ENCODE measurements at regions not wholly inside any gene's neighbourhood (a gene's known extent, or its start where the extent isn't known, plus 50 kb on each side); places are given as distances from the start of the nearest gene placed in this dataset.

GRCh38 chr3:8147711-8148110 lies 353.9 kb upstream of the LMCD1 start:
- no peak for TF ChIP-seq RFX5 (IDR thresholded peaks at IDR 0.05; ENCODE audit: low read depth, low read length)
- TF ChIP-seq MAFK (IDR thresholded peaks at IDR 0.05; ENCODE audit: low read depth, low read length): no peak
- TF ChIP-seq CEBPB (IDR thresholded peaks at IDR 0.05; ENCODE audit: low read depth, low read length): no peak
- TF ChIP-seq CTCF (conservative IDR thresholded peaks at IDR 0.05; ENCODE audit: low read depth, low read length): no peak
- TF ChIP-seq RAD21 (IDR thresholded peaks at IDR 0.05; ENCODE audit: low read length): no peak
- TF ChIP-seq POLR2A (IDR thresholded peaks at IDR 0.05; ENCODE audit: low read depth, low read length): no peak
- TF ChIP-seq USF2 (IDR thresholded peaks at IDR 0.05; ENCODE audit: low read depth, low read length): no peak
- no peak for TF ChIP-seq MXI1 (IDR thresholded peaks at IDR 0.05; ENCODE audit: borderline replicate concordance, low read depth, low read length)

All from IMR-90 (cell line).